ENCODE measurements at regions not wholly inside any gene's neighbourhood (a gene's known extent, or its start where the extent isn't known, plus 50 kb on each side); places are given as distances from the start of the nearest gene placed in this dataset.
"Not testable (repeated sequence)": the region's sequence is repeated elsewhere in the genome, so short reads cannot be mapped to it uniquely, and the experiment has no call there.

GRCh38 chr1:5733596-5733995 is 258.6 kb downstream of the NPHP4 start:
- DNase-seq (ENCODE audit: low read depth): no peak

GRCh38 chr1:5731110-5731423 is 261.2 kb downstream of the NPHP4 start:
- no peak for DNase-seq (ENCODE audit: low read depth)

DNA sequence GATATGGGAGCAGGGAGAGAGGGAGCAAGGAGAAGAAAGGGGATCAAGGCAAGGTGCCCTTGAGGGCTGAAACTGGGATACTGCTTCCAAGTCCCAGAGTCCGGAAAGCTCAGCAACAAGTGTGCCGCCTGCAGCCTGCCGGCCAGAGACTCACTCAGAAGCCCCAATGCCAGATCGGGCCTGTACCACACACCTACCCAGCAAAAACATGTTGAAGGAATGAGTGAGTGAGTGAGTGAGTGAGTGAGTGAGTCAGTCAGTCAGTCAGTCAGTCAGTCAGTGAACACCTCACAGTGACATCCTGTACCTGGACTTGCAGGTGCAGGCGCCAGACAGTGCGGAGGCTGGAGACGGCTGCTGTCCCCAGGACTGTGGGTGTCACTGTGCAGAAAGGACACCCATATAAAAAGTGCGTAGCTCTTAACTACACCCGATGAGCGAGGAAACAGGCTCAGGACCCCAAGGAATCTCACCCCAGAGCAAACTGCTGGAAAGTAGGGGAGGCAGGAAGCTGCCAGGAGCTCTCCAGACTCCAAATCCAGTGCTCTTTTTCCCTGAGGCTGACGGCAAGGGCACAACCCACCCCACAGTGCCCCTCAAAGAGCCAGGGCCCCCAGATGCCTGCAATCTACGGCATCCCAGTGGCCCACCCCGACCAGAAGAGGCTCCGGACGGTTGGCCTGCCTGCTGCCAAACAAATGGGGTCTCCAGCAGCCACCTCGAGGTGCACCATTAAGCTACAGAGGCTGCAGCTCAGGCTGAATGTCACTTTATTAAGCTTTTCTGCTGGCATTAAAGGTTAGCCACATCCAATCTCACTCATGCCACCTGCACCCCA is 261.7 kb downstream of the NPHP4 start:
- no peak for DNase-seq (ENCODE audit: low read depth)

DNA sequence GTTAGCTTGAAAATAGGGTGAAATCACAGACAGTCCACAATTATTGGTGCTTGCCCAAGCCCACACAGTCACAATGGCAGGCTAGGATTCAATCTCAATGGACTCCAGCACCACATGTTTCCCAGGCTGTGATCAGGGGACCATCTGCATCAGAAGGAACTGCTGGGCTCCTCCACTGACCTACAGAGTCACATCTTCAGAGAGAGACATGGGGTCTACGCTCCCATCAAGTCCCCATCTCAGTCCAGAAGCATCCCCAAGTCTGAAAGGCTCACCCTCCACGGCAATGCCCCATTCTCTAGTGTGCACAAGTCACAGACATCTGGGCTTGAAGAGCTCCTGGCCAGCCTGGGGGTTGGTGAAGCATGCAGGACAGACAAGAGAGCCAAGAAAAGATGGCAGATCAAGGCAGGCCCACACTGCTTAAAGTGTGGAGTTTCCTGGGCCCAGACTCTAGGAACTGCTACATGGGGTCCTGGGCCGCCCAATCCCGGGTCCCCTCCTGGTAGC is 262.5 kb downstream of the NPHP4 start:
- DNase-seq (ENCODE audit: low read depth): no peak

DNA sequence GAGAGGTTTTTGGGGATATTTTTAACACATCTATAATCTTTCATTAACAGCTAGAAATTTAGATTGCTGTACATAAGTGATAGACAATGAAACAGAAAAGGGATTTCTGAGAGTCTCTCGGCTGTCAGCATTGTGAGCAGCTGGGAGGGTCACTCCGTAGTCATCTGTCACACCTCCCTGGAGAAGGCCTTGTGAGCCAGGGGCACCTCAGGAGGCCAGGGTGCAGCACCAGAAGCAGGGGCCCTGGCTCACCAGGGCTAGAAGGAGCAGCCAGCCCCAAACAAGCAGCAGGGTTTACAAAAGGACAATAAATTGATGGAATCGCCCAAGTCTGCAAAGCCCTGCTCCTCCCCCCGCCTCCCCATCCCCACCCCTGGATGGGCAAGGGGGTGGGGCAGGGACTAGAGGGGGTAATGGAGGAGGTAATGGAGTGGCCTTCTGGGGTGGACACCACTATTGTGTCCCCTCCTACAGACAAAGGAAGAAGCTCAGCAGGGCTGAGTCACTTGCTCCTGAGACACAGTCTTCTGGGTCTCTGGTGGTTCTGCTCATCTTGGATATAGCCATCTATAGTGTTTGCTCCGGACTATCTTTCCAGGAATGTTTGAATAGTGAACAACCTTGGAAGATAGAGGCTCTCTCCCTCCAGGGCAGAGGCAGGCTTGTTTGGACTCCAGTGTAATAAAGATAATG is 263.4 kb downstream of the NPHP4 start:
- no peak for DNase-seq (ENCODE audit: low read depth)

DNA sequence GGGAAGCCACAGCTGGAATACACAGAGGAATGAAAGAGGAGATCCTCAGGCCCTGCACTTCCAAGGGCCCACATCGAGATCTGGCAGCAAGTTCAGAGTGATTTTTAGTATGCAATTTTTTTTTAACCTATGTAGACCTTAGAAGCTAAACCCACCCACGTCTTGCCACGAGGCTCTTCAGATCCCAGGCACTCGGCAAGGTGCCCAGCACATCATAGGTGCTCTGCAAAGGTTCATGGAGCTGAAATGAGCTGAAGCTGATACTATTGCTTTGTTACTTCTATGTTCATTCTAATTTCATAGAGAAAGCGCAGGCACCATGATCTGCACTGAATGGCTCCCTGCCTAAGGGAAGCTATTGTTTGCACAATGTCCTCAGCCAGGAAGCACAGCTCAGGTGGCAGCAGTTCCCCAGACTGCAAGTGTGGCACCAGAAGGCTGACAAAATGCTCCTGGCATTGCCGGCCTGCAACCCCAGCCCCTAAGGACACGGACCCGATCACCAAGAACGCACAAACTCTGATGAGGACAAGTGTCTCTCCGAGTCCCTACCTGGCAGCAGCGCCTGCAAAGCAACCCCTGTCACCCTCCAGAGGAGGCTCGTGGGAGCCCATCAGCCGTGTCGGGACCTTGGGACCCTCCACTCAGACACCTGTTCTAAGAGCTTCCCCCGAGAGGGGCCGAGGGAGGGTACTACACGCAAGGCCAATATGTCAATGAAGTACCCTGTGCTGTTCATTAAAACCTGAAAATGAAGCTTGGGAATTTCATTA is 264.2 kb downstream of the NPHP4 start:
- DNase-seq (ENCODE audit: low read depth): no peak

DNA sequence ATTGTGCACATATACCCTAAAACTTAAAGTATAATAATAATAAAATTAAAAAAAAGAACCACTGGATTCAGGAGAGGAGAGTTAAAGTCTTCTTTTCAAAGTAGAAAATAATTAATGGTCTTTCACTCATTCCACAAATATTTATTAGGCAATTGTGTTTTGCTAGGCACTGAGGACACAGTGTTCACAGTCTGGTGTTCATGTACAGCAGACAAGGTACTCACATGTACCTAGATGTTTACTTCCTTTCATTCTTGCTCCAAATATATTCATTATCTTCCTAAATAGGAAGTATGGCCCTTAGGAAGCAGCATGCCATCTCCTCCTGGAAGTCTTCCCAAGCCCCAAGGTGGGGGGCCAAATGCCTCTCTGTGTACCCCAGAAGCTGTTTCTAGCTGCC is 265.0 kb downstream of the NPHP4 start:
- no peak for DNase-seq (ENCODE audit: low read depth)

DNA sequence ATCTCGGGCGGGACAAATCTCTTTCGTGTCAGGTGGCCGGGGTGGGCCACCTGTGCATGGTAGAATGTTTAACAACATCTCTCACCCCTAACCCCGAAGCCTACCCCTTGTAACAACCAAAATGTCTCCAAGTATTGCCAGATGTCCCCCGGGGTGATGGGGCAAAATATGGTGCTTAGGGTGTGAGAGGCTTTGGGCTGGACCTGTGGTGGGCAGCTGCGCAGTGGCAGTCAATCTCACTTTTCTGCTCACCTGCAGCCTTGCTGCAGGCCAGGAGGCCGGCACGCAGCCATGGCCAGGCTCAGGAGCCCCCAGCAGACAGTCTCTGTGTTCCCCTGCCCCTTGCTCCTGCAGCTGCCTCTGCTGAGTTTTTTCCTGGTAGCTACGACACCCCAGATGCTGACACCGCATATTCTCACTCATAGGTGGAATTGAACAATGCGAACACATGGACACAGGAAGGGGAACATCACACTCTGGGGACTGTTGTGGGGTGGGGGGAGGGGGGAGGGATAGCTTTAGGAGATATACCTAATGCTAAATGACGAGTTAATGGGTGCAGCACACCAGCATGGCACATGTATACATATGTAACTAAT is 265.5 kb downstream of the NPHP4 start:
- DNase-seq (ENCODE audit: low read depth): not testable (repeated sequence)

DNA sequence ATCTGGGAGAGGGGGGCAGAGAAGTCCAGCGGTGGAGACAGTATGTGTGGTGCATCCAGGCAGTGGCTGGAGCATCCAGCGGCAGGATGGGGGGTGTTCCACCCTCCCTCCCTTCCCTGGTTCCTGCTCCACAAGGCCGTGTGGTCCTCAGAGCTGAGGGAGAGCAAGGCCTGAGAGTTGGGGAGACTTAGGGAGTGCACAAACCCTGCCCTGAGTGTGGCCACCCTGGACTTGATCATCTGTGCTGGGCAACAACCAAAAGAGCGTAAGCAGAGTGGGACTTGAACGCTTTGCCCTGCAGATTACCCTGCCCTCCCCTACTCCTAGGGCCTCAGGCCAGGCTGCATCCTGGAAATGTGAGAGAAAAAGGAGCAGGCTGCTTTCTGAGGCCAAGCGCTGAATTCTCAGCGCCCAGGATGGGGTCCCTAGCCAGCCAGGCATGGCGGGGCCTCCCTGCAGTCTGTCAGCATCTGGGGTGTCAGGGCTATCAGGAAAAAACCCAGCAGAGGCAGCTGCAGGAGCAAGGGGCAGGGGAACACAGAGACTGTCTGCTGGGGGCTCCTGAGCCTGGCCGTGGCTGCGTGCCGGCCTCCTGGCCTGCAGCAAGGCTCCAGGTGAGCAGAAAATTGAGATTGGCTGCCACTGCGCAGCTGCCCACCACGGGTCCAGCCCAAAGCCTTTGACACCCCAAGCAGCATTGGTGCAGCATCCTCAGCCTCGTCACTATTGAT is 266.2 kb downstream of the NPHP4 start:
- no peak for DNase-seq (ENCODE audit: low read depth)

GRCh38 chr1:5725406-5725805 is 266.8 kb downstream of the NPHP4 start:
- no peak for DNase-seq (ENCODE audit: low read depth)

- DNase-seq (ENCODE audit: low read depth): no peak
These were observed 267.4 kb downstream of the NPHP4 start for GRCh38 chr1:5724847-5725246.

DNA sequence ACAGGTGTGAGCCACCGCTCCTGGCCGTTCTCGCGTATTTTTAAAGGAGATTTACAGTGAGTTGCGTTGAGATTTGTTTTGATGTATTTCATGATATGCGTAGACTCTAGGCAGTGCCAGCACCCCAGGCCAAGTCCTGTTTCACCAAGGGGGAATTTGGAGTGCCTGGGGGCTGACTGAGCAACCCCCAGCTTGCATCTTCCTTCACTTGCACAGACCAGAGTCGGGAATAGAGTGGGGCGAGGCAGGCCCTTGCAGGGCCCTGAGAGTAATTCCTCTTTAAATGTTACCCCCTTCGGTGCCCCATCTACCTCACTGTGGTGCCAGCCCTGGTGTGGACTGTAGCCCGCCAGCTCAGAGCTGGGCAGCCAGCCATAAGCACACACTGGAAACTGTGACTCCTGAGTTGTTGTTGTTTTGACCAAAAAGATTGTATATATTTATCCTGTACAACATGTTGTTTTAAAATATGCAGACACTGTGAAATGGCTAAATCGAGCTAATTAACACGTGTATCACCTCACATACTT is 269.5 kb downstream of the NPHP4 start:
- DNase-seq (ENCODE audit: low read depth): no peak

DNA sequence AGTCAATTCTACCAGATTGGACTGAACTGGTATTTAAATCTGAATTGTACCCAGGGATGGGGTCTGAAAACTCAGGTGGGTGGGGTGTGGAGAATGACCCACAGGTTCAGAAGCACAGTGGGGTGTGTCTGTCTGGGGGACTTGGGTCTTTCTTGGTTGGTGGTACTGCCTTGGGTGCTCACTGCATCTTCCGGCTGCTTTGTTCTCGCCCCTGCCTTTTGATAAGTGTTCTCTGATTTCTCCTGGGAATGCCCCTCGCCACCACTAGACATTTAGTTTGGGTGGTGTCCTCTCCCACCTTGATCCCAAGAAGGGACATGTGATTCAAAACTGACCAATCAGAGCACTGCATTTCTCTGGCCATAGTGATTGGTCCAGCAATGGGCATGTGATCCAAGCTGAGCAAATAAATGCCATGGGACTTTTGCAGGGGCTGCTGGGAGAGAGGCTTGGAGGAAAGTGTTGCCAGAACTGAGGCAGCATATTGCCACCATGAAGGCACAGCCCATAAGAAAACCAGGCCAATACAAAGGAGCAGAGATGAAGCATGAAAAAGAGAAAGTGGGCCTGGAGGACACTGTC is 270.5 kb downstream of the NPHP4 start:
- DNase-seq (ENCODE audit: low read depth): no peak

- no peak for DNase-seq (ENCODE audit: low read depth)
These were observed 271.3 kb downstream of the NPHP4 start for GRCh38 chr1:5720936-5721335.

DNA sequence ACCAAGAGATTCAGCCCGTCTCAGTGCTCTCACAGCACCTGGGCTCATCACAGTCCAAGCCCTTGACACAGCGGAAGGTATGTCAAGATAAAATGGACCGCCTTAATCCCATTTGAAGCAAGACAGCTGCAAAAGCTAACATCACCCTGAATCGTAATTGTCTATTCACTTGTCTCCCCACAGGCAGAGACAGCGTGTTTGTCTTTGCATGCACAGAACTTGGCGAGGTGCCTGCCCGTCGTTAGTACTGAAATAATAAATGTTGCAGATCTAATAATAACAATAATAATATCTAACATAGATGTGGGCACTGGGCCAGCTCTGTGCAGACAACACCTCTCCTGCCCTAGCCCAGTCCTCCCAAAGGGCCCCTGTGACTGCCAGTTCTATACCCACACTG is 271.7 kb downstream of the NPHP4 start:
- no peak for DNase-seq (ENCODE audit: low read depth)

- no peak for DNase-seq (ENCODE audit: low read depth)
These were observed 272.2 kb downstream of the NPHP4 start for GRCh38 chr1:5720045-5720444.

DNA sequence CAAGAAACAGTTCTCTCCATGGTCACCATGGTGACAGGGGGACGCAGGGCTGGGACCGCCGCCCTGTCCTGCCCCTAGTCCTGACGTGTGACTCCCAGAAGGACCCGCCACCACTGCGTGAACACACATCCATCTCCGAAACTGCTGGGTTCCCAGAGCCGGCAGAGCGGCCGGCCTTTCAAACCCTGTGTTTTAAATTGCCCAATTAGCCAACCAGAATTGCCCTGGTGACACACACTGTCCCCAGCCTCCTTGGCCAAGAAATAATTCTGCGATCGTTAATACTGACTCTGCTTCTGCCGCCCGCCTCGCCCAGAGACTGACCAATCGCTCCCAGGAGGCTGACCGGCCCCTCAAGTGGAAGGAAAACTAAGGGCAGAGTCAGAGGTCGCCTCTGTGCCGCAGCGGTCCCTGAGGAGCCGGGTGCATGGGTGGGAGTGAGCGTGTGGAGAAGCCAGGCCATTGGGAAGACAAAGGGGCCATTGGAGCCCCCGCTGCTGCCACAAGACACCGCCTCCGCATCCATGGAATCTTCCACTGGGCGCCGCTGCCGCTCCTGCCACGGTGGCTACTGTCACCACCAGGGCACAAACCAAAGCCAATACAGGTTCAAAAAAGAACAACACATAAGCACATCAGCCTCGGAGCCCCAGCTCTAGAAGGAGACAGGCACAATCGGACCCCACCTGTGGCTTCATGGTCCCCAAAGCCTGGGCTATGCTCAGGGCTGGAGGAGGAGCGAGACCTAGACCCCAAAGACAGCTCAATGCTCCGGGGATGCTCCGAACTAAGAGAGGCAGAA is 273.2 kb downstream of the NPHP4 start:
- no peak for DNase-seq (ENCODE audit: low read depth)

DNA sequence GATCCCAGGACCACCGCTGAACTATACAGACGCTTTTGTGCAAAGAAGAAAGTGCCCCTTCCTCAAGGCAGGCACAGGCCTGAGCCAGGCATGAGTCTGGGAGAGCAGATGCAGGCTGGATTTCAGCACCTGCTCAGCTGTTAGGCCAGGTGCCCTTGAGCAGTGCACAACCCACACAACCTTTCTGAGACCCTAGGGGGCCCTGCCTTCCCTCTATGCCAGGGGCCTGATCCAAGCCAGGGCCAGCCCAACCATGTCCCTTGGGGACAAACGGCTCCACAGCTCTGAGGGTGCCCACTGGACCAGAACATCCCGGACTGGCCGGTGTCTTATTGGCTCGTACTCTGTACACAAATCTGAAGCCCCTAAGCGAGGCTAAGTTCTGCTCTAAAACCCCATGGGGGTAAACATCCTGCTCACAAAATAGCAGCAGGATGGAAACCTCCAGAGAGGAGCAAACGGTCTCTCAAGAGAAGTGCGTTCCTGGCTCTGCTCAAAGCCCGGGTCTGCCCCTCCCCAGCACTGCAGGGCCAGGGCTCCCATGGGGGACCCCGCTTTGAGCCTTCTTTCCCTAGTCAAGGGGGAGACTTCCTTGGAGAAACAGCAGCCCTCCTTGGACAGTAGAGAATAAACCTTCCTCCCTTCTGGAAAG is 275.1 kb downstream of the NPHP4 start:
- no peak for DNase-seq (ENCODE audit: low read depth)

GRCh38 chr1:5716126-5716525 is 276.1 kb downstream of the NPHP4 start:
- DNase-seq (ENCODE audit: low read depth): no peak
